ENCODE measurements at regions not wholly inside any gene's neighbourhood (a gene's known extent, or its start where the extent isn't known, plus 50 kb on each side); places are given as distances from the start of the nearest gene placed in this dataset.

DNA sequence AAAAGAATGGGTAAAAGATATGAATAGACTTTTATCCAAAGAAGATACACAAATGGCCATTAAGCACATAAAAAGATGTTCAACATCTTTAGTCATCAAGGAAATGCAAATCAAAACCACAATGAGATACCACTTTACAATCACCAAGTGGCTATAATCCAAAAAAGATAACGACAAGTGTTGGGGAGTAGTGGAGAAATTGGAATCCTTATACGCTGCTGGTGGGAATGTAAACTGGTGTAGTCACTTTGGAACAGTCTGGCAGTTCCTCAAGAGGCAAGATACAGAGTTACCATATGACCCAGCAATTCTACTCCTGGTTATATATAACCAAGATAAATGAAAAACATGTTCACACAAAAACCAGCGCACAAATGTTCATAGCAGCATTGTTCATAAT is 234.9 kb downstream of the SPATA31D1 start:
- no peaks in the 10 kb centered on the region for H3K36me3 ChIP-seq
- H3K4me3 ChIP-seq, result no peak overlapping the region
- DNase-seq (no peak), ATAC-seq (no peak)
- intact Hi-C loops (cut with DNase I), result no loop called here
- H3K9me3 ChIP-seq, result peaks cover 0 to 13% (median 0%) of the 10 kb centered on the region in 11 donors
- 47 to 53% methylated on average over 3 of the region's 3 CpGs for WGBS, 2 donors
- TF ChIP-seq, protein P1, sequence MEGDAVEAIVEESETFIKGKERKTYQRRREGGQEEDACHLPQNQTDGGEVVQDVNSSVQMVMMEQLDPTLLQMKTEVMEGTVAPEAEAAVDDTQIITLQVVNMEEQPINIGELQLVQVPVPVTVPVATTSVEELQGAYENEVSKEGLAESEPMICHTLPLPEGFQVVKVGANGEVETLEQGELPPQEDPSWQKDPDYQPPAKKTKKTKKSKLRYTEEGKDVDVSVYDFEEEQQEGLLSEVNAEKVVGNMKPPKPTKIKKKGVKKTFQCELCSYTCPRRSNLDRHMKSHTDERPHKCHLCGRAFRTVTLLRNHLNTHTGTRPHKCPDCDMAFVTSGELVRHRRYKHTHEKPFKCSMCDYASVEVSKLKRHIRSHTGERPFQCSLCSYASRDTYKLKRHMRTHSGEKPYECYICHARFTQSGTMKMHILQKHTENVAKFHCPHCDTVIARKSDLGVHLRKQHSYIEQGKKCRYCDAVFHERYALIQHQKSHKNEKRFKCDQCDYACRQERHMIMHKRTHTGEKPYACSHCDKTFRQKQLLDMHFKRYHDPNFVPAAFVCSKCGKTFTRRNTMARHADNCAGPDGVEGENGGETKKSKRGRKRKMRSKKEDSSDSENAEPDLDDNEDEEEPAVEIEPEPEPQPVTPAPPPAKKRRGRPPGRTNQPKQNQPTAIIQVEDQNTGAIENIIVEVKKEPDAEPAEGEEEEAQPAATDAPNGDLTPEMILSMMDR (IDR thresholded peaks at IDR 0.05), result no peak
- H3K27ac ChIP-seq, result no peak overlapping the region
- no peaks in the 10 kb centered on the region for H3K27me3 ChIP-seq
- H3K4me1 ChIP-seq, result no peaks in the 10 kb centered on the region

DNA sequence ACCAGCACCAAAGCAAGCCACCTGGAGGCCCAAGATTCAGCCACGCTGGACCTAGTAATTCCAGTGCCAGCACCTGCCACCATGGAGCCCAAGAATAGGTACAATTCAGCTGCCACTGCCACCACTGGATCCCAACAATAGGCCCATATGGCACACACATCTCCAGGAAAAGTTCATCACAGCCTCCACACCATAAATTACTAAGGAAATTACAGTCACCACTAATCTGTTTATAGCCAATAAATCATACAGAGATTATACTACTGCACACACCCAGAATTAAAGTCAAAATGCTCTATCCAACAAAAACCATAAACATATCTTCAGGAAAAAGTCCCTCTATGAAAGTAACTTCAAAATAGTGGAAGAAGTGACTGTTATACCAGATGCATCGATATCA is 242.8 kb downstream of the SPATA31D1 start:
- no peak for ATAC-seq
- intact Hi-C loops (cut with DNase I), result no loop called here
- WGBS, 2 donors, result 95 to 96% methylated on average over 2 of the region's 2 CpGs
- H3K9me3 ChIP-seq, result peaks cover 0 to 38% (median 22%) of the 10 kb centered on the region in 11 donors
- H3K27ac ChIP-seq, result no peak overlapping the region
- TF ChIP-seq, protein P1 (IDR thresholded peaks at IDR 0.05), result no peak
- no peaks in the 10 kb centered on the region for H3K36me3 ChIP-seq
- H3K4me1 ChIP-seq, result no peaks in the 10 kb centered on the region
- no peaks in the 10 kb centered on the region for H3K27me3 ChIP-seq
- no peak for DNase-seq
- no peak overlapping the region for H3K4me3 ChIP-seq

DNA sequence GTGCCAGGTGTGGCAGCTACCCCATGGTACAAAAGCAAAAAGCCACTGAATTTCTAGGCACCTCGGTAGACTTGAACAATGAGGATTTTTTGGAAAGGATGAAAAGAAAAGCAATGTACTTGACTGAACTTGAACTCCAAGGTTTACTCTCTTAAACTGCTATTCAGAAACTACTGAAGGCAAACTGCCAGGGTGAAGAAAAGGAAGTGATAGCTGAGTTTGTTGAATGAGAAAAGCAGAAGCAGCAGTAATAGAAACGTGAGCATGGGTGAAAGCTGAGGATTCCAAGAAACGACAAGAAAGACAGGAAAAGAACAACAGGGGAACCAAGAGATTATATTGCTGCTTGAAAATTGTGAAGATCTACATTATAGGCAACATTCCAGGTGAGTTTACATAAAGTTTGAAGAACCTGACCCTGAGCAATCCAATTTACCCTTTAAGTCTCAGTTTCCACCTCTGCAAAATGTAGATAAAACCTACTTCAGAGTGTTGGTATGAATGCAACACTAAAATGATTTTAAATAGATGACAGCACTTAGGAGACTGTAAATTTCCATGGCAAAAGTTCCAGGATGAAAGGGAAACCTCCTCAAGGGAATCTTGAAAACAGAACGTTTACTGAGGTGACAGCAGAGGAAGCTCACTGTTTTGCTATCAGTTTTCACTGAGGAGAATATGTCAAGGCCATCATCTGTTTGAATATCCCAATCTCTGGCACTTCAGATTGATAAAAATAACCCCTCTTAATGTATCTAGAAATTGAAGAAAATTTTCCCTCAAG is 245.8 kb downstream of the SPATA31D1 start:
- no peak for ATAC-seq

DNA sequence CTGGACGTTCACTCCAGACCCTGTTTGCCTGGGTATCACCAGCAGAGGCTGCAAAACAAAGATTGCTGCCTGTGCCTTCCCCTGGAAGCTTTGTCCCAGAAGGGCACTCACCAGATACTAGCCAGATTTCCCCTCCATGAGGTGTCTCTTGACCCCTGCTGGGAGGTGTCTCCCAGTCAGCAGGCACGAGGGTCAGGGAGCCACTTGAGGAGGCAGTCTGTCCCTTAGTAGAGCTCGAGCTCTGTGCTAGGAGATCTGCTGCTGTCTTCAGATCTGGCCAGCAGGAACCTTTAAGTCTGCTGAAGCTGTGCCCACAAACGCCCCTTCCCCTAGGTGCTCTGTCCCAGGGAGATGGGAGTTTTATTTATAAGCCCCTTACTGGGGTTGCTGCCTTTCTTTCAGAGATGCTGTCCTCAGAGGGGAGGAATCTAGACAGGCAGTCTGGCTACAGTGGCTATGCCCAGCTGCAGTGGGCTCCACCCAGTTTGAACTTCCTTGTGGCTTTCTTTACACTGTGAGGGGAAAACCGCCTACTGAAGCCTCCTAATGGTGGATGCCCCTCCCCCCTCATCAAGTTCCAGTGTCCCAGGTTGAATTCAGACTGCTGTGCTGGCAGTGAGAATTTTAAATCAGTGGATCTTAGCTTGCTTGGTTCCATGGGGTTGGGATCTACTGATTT is 253.9 kb downstream of the SPATA31D1 start:
- ATAC-seq (no peak), DNase-seq (no peak)
- H3K4me3 ChIP-seq, result no peak overlapping the region
- H3K27ac ChIP-seq, result no peak overlapping the region
- H3K27me3 ChIP-seq, result no peaks in the 10 kb centered on the region
- intact Hi-C loops (cut with DNase I), result loop anchor here in 1 of 10 donors (10.0 kb wide), 1 partner anchor 62 kb away; no protein-coding TSS in a partner anchor
- H3K4me1 ChIP-seq, result no peaks in the 10 kb centered on the region
- H3K9me3 ChIP-seq, result peaks cover 0 to 61% (median 0%) of the 10 kb centered on the region in 11 donors
- TF ChIP-seq, protein P1 (IDR thresholded peaks at IDR 0.05), result no peak
- 54 to 66% methylated on average over 5 of the region's 5 CpGs for whole genome bisulfite sequencing, 2 donors
- H3K36me3 ChIP-seq, result no peaks in the 10 kb centered on the region

More for the DNA sequence above, 245.8 kb downstream of the SPATA31D1 start:
- peaks cover 0 to 58% (median 22%) of the 10 kb centered on the region in 11 donors for H3K9me3 ChIP-seq
- TF ChIP-seq, protein P1 (IDR thresholded peaks at IDR 0.05), result no peak
- no peaks in the 10 kb centered on the region for H3K27me3 ChIP-seq
- no peak for DNase-seq
- no peaks in the 10 kb centered on the region for H3K4me1 ChIP-seq
- H3K27ac ChIP-seq, result no peak overlapping the region
- H3K36me3 ChIP-seq, result no peaks in the 10 kb centered on the region
- H3K4me3 ChIP-seq, result no peak overlapping the region
- WGBS, 2 donors, result 22 to 31% methylated on average over 4 of the region's 4 CpGs
- intact Hi-C loops (cut with DNase I), result no loop called here

All from heart right ventricle (tissue), 16 donors.